Endothelial cell of umbilical vein (primary cell): ENCODE measurements at regions not wholly inside any gene's neighbourhood (a gene's known extent, or its start where the extent isn't known, plus 50 kb on each side); places are given as distances from the start of the nearest gene placed in this dataset.

Experiments used
- BruUV-seq: library from RNA; stranded (reverse); fragments of 400-500 nt; replicated peaks from 2 replicates; lab custom pipeline; 2021; lab: Mats Ljungman, UMichigan
- CTCF ChIA-PET: fragments of 300-600, 350-600 bp; sonication (Branson Sonifier 250); formaldehyde crosslinking; loops from one replicate; lab custom pipeline; 2021; ENCODE audit warnings: antibody characterized with exemption, inconsistent platforms; lab: Charles Lee
- POLR2A ChIA-PET: fragments of 300-600, 350-600 bp; sonication (Branson Sonifier 250); formaldehyde crosslinking; loops from one replicate; lab custom pipeline; 2021; ENCODE audit warnings: antibody characterized with exemption, inconsistent platforms; lab: Charles Lee
- DNase-seq: peaks from one replicate; pipeline ENCODE4 v3.0.0-alpha.2; 2011; ENCODE audit warnings: low read depth, low spot score
- FAIRE-seq: peaks from 2 replicates; lab custom pipeline; 2011; peaks lifted over from hg19 to GRCh38; lab: Jason Lieb, UNC
- H2AFZ ChIP-seq: 2 replicates; pipeline ENCODE4 v1.6.0; 2012; ENCODE audit warnings: low read depth, low read length, control low read depth, inconsistent platforms
- H3K27ac ChIP-seq: 2 replicates; pipeline ENCODE4 v1.5.1; 2011; ENCODE audit warnings: low read depth, mild to moderate bottlenecking, control low read depth, low read length, moderate library complexity; ENCODE audit not compliant: insufficient read depth
- H3K27me3 ChIP-seq, 2 experiments: 2 replicates each; pipeline versions ENCODE4 v1.6.0 to v1.6.1; 2011; ENCODE audit warnings: low read length in 2 of 2, mixed read lengths in 1 of 2; ENCODE audit not compliant: control insufficient read depth in 2 of 2, insufficient read depth in 2 of 2
- H3K36me3 ChIP-seq, 2 experiments: 2 replicates in 1 of 2; 3 replicates in 1 of 2; pipeline ENCODE4 v1.5.1; 2011; ENCODE audit warnings: low read length in 2 of 2, mild to moderate bottlenecking in 1 of 2, moderate library complexity in 1 of 2; ENCODE audit not compliant: control insufficient read depth in 2 of 2, insufficient read depth in 2 of 2; ENCODE audit errors: extremely low read depth in 1 of 2
- H3K4me1 ChIP-seq: 3 replicates; pipeline ENCODE4 v1.5.1; 2011; ENCODE audit warnings: mild to moderate bottlenecking, low read length; ENCODE audit not compliant: control insufficient read depth, insufficient read depth; ENCODE audit errors: extremely low read depth
- H3K4me2 ChIP-seq: 2 replicates; pipeline ENCODE4 v1.6.1; 2011; ENCODE audit warnings: low read length, control low read depth, mixed read lengths; ENCODE audit not compliant: insufficient read depth
- H3K4me3 ChIP-seq, 3 experiments: fragments of 200-600 bp in 1 of 3; sonication (generic), shearing (Covaris generic) in 1 of 3; replicated peaks in 1 of 3; 2 replicates each; pipeline ENCODE4 v1.5.1; 2011 to 2016; ENCODE audit warnings: control low read depth in 3 of 3, low read length in 3 of 3, mild to moderate bottlenecking in 2 of 3, inconsistent platforms in 1 of 3, low read depth in 1 of 3, moderate library complexity in 1 of 3; ENCODE audit not compliant: insufficient read depth in 1 of 3
- H3K79me2 ChIP-seq: 2 replicates; pipeline ENCODE4 v1.6.0; 2012; ENCODE audit warnings: low read length, inconsistent platforms; ENCODE audit not compliant: control insufficient read depth, insufficient read depth
- H3K9ac ChIP-seq: replicated peaks from 2 replicates; pipeline ENCODE3; 2011; ENCODE audit warnings: low read length, control low read depth; ENCODE audit not compliant: insufficient read depth; ENCODE audit errors: extremely low read depth
- H3K9me1 ChIP-seq: replicated peaks from 3 replicates; pipeline ENCODE4 v1.6.0; 2011; ENCODE audit warnings: mild to moderate bottlenecking, low read length; ENCODE audit not compliant: control insufficient read depth, insufficient read depth; ENCODE audit errors: extremely low read depth
- H3K9me3 ChIP-seq: replicated peaks from 2 replicates; pipeline ENCODE4 v1.5.1; 2012; ENCODE audit warnings: low read length, inconsistent platforms; ENCODE audit not compliant: control insufficient read depth, insufficient read depth
- H4K20me1 ChIP-seq: replicated peaks from 2 replicates; pipeline ENCODE3; 2011; ENCODE audit warnings: mild to moderate bottlenecking, low read length; ENCODE audit not compliant: control insufficient read depth, insufficient read depth; ENCODE audit errors: extremely low read depth
- EZH2 ChIP-seq: IDR thresholded peaks from 2 replicates; pipeline ENCODE4 v1.6.1; 2012; ENCODE audit warnings: borderline replicate concordance, low read depth, mild to moderate bottlenecking, moderate library complexity, low read length, inconsistent platforms; ENCODE audit not compliant: severe bottlenecking
- FOS ChIP-seq: IDR thresholded peaks from 2 replicates; pipeline ENCODE4 v1.6.1; 2011; ENCODE audit warnings: mild to moderate bottlenecking, low read length, moderate library complexity, borderline replicate concordance; ENCODE audit not compliant: insufficient read depth
- GATA2 ChIP-seq: IDR thresholded peaks from 2 replicates; pipeline ENCODE4 v1.7.0; 2011; ENCODE audit warnings: low read depth, mild to moderate bottlenecking, moderate library complexity, mixed read lengths, low read length; ENCODE audit not compliant: insufficient read length, insufficient read depth
- JUN ChIP-seq: IDR thresholded peaks from 2 replicates; pipeline ENCODE4 v1.6.1; 2011; ENCODE audit warnings: borderline replicate concordance, low read depth; ENCODE audit not compliant: insufficient read length, insufficient read depth
- MYC ChIP-seq: IDR thresholded peaks from one replicate; pipeline ENCODE4 v1.6.1; 2011; ENCODE audit warnings: mild to moderate bottlenecking, low read depth, low read length
- POLR2A ChIP-seq: IDR thresholded peaks from 2 replicates; pipeline ENCODE4 v1.6.1; 2012; ENCODE audit warnings: low read depth, mild to moderate bottlenecking, control low read depth, low read length
- POLR2AphosphoS5 ChIP-seq: IDR thresholded peaks from 2 replicates; pipeline ENCODE4 v1.6.1; 2012; ENCODE audit warnings: low read depth, mild to moderate bottlenecking, control low read depth, low read length, moderate library complexity; ENCODE audit not compliant: insufficient read depth
- dilution Hi-C: fragments of 300-500 bp; cut with MboI; formaldehyde crosslinking; loops from one replicate; pipeline ENCODE4 v1.15.0; 2019; ENCODE audit warnings: low sequenced_read_pairs; ENCODE audit not compliant: extremely low pct_ligation_motif_present
- intact Hi-C: fragments of 100-400 bp; cut with micrococcal nuclease; formaldehyde crosslinking; loops from one replicate; pipeline ENCODE4 v1.10.0; 2022
- TF ChIP-seq, protein P1 (sequence below): IDR thresholded peaks from 2 replicates; pipeline ENCODE4 v1.6.1; 2011; ENCODE audit not compliant: insufficient read depth, insufficient read length
- TF ChIP-seq, protein P2 (sequence below), 2 donors: IDR thresholded peaks; 1 replicate in 1 of 2; 2 replicates in 1 of 2; pipeline ENCODE4 v1.5.1; 2011; ENCODE audit warnings: low read length in 2 of 2, mild to moderate bottlenecking in 2 of 2, moderate library complexity in 2 of 2, control low read depth in 1 of 2, inconsistent platforms in 1 of 2, low read depth in 1 of 2; ENCODE audit not compliant: insufficient read depth in 1 of 2; ENCODE audit errors: extremely low read depth in 1 of 2

DNA sequence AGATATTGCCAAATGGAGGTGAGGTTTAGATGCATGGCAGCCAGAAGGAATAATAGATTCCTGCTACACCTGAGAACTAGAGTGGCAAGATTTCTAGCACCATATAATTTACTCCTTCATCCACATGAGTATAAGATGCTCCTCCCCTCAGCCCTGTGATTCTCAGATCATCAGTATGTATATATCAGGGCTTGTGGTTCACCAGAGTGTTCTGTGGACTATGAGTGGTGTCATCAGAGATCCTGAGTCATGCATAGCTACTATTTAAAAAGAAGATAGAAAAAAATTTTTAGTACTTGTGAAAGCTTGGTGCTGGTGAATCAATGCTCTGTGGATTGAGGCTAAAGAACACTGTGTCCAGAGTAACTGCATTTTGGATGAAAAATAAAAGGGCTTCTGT, 285.9 kb downstream of the BMP4 start:
- Histone ChIP-seq H2AFZ (no peak overlapping the region), H3K4me2 (no peak overlapping the region), H4K20me1 (no peaks in the 10 kb centered on the region), H3K79me2 (no peaks in the 10 kb centered on the region), H3K27me3 (no peaks in the 10 kb centered on the region), H3K36me3 (no peaks in the 10 kb centered on the region), H3K4me1 (no peaks in the 10 kb centered on the region), H3K4me3 (no peak overlapping the region), H3K9ac (no peak overlapping the region), H3K27ac (no peak overlapping the region), H3K9me3 (no peaks in the 10 kb centered on the region), H3K9me1 (no peaks in the 10 kb centered on the region)
- intact Hi-C loops (no loop called here), dilution Hi-C loops (no loop called here)
- POLR2A ChIA-PET = no interaction called here
- no peak for FAIRE-seq
- no peak for DNase-seq
- BruUV-seq = no TSS peak
- TF ChIP-seq GATA2 = no peak
- no peak for TF ChIP-seq MYC
- TF ChIP-seq FOS = no peak
- no peak for TF ChIP-seq POLR2A
- TF ChIP-seq EZH2 = no peak
- TF ChIP-seq, protein P1, sequence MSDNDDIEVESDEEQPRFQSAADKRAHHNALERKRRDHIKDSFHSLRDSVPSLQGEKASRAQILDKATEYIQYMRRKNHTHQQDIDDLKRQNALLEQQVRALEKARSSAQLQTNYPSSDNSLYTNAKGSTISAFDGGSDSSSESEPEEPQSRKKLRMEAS = no peak
- no peak for TF ChIP-seq JUN
- TF ChIP-seq, protein P2, sequence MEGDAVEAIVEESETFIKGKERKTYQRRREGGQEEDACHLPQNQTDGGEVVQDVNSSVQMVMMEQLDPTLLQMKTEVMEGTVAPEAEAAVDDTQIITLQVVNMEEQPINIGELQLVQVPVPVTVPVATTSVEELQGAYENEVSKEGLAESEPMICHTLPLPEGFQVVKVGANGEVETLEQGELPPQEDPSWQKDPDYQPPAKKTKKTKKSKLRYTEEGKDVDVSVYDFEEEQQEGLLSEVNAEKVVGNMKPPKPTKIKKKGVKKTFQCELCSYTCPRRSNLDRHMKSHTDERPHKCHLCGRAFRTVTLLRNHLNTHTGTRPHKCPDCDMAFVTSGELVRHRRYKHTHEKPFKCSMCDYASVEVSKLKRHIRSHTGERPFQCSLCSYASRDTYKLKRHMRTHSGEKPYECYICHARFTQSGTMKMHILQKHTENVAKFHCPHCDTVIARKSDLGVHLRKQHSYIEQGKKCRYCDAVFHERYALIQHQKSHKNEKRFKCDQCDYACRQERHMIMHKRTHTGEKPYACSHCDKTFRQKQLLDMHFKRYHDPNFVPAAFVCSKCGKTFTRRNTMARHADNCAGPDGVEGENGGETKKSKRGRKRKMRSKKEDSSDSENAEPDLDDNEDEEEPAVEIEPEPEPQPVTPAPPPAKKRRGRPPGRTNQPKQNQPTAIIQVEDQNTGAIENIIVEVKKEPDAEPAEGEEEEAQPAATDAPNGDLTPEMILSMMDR (IDR thresholded peaks at IDR 0.05; ENCODE audit: extremely low read depth in 1 of 2, insufficient read depth in 1 of 2, low read depth in 1 of 2, low read length in 2 of 2) = no peak
- no peak for TF ChIP-seq POLR2AphosphoS5
- CTCF ChIA-PET = interaction anchor here (1.2 kb wide), 1 partner anchor 45 kb away, joined by 3 read pairs; no protein-coding TSS in a partner anchor
